Activated CD8-positive, alpha-beta T cell treated with anti-CD3 and anti-CD28 coated beads for 36 hours (primary cell): ENCODE measurements at regions not wholly inside any gene's neighbourhood (a gene's known extent, or its start where the extent isn't known, plus 50 kb on each side); places are given as distances from the start of the nearest gene placed in this dataset.
"Not testable (repeated sequence)": the region's sequence is repeated elsewhere in the genome, so short reads cannot be mapped to it uniquely, and the experiment has no call there.

ENCODE experiments used
- ATAC-seq: fragments of 200-7000 bp; cut with Tn5 transposase; one replicate; pipeline ENCODE4 v1.10.0; 2021; ENCODE audit warnings: mild to moderate bottlenecking, moderate library complexity
- CTCF ChIA-PET: fragments of 350-600 bp; sonication (Branson Sonifier 250); formaldehyde crosslinking; loops from one replicate; lab custom pipeline; 2021; ENCODE audit warnings: antibody characterized with exemption; lab: Charles Lee
- POLR2A ChIA-PET: fragments of 350-600 bp; sonication (Branson Sonifier 250); formaldehyde crosslinking; loops from one replicate; lab custom pipeline; 2021; ENCODE audit warnings: antibody characterized with exemption; lab: Charles Lee
- DNase-seq: peaks from one replicate; pipeline ENCODE4 v3.0.0-alpha.2; 2020
- H3K27ac Mint-ChIP-seq: one replicate; pipeline ENCODE4 v1.8.0; 2021; ENCODE audit warnings: mild to moderate bottlenecking, mixed read lengths
- H3K27me3 Mint-ChIP-seq: one replicate; pipeline ENCODE4 v1.8.0; 2021; ENCODE audit warnings: mixed read lengths
- H3K36me3 Mint-ChIP-seq: one replicate; pipeline ENCODE4 v1.8.0; 2021; ENCODE audit warnings: low read depth, mixed read lengths
- H3K4me1 Mint-ChIP-seq: one replicate; pipeline ENCODE4 v1.8.0; 2021; ENCODE audit warnings: low read depth, mixed read lengths
- H3K4me3 Mint-ChIP-seq: one replicate; pipeline ENCODE4 v1.8.0; 2021; ENCODE audit warnings: mild to moderate bottlenecking, moderate library complexity, mixed read lengths
- H3K9me3 Mint-ChIP-seq: one replicate; pipeline ENCODE4 v1.8.0; 2021; ENCODE audit warnings: mixed read lengths
- CTCF ChIP-seq: fragments of 200-600 bp; IDR thresholded peaks from one replicate; pipeline ENCODE4 v1.8.0; 2022; ENCODE audit warnings: antibody characterized with exemption, mild to moderate bottlenecking
- intact Hi-C: fragments of 100-400 bp; cut with micrococcal nuclease; formaldehyde crosslinking; loops from one replicate; pipeline ENCODE4 v1.10.0; 2022

- POLR2A ChIA-PET = no interaction called here
- CTCF ChIA-PET = interaction anchor here (1.0 kb wide), 1 partner anchor 19 kb away, joined by 4 read pairs; no protein-coding TSS in a partner anchor
- H3K4me1 Mint-ChIP-seq = peaks cover 5% of the 10 kb centered on the region
- intact Hi-C loops = no loop called here
- peaks cover 20% of the 10 kb centered on the region for H3K36me3 Mint-ChIP-seq
- TF ChIP-seq CTCF = no peak
- H3K27me3 Mint-ChIP-seq = no peaks in the 10 kb centered on the region
- ATAC-seq (no peak), DNase-seq (no peak)
- no peak overlapping the region for H3K27ac Mint-ChIP-seq
- no peak overlapping the region for H3K4me3 Mint-ChIP-seq
- H3K9me3 Mint-ChIP-seq = peaks cover 45% of the 10 kb centered on the region
Observed at GRCh38 chr2:105990624-105991023, 203.5 kb downstream of the UXS1 start.

- DNase-seq, POLR2A ChIA-PET, H3K4me1 Mint-ChIP-seq, ATAC-seq, H3K27ac Mint-ChIP-seq, CTCF ChIA-PET, H3K4me3 Mint-ChIP-seq, intact Hi-C loops, H3K27me3 Mint-ChIP-seq: not testable (repeated sequence)
- H3K36me3 Mint-ChIP-seq = peaks cover 18% of the 10 kb centered on the region
- peaks cover 41% of the 10 kb centered on the region for H3K9me3 Mint-ChIP-seq
Observed at GRCh38 chr2:105989803-105990202, 204.3 kb downstream of the UXS1 start.

- Mint-ChIP-seq H3K27ac (no peak overlapping the region), H3K36me3 (peaks cover 15% of the 10 kb centered on the region), H3K4me1 (peaks cover 8% of the 10 kb centered on the region), H3K4me3 (no peak overlapping the region), H3K9me3 (peaks cover 37% of the 10 kb centered on the region), H3K27me3 (no peaks in the 10 kb centered on the region)
- ChIA-PET CTCF (no interaction called here), POLR2A (no interaction called here)
- intact Hi-C loops = no loop called here
- ATAC-seq (no peak), DNase-seq (no peak)
- no peak for TF ChIP-seq CTCF
Observed at GRCh38 chr2:105989070-105989469, 205.0 kb downstream of the UXS1 start.

- ATAC-seq = no peak
- TF ChIP-seq CTCF = no peak
- H3K27ac Mint-ChIP-seq = no peak overlapping the region
- no peak overlapping the region for H3K4me3 Mint-ChIP-seq
- no peaks in the 10 kb centered on the region for H3K36me3 Mint-ChIP-seq
- intact Hi-C loops = no loop called here
- no peaks in the 10 kb centered on the region for H3K27me3 Mint-ChIP-seq
- peaks cover 32% of the 10 kb centered on the region for H3K4me1 Mint-ChIP-seq
- no peak for DNase-seq
- peaks cover 6% of the 10 kb centered on the region for H3K9me3 Mint-ChIP-seq
- POLR2A ChIA-PET = no interaction called here
- CTCF ChIA-PET = no interaction called here
Observed at GRCh38 chr2:105977807-105978206, 216.3 kb downstream of the UXS1 start.

GRCh38 chr2:105977212-105977611 lies 216.9 kb downstream of the UXS1 start:
- no peaks in the 10 kb centered on the region for H3K27me3 Mint-ChIP-seq
- DNase-seq (peak; percentile 39), ATAC-seq (peak; percentile 79)
- intact Hi-C loops = no loop called here
- peaks cover 38% of the 10 kb centered on the region for H3K4me1 Mint-ChIP-seq
- POLR2A ChIA-PET = no interaction called here
- H3K36me3 Mint-ChIP-seq = no peaks in the 10 kb centered on the region
- H3K9me3 Mint-ChIP-seq = peaks cover 6% of the 10 kb centered on the region
- H3K27ac Mint-ChIP-seq = no peak overlapping the region
- no peak overlapping the region for H3K4me3 Mint-ChIP-seq
- TF ChIP-seq CTCF = no peak
- CTCF ChIA-PET = interaction anchor here (1.0 kb wide), 1 partner anchor 52 kb away, joined by 3 read pairs; no protein-coding TSS in a partner anchor
